HepG2 (cell line): ENCODE measurements at regions not wholly inside any gene's neighbourhood (a gene's known extent, or its start where the extent isn't known, plus 50 kb on each side); places are given as distances from the start of the nearest gene placed in this dataset.

Experiments used
- CREB3 ChIP-seq: sonication (generic); formaldehyde crosslinking; IDR thresholded peaks from 2 replicates; pipeline ENCODE4 v1.5.0; 2020; ENCODE audit warnings: missing genetic modification reagents
- CSRNP1 ChIP-seq: sonication (generic); formaldehyde crosslinking; IDR thresholded peaks from 2 replicates; pipeline ENCODE4 v1.8.1; 2023; ENCODE audit warnings: mild to moderate bottlenecking, missing genetic modification reagents
- KLF16 ChIP-seq, 2 experiments: sonication (generic) in 1 of 2; formaldehyde crosslinking in 1 of 2; IDR thresholded peaks; 2 replicates each; pipeline versions ENCODE4 v1.6.1 to v1.8.0; 2016 to 2023; ENCODE audit warnings: missing genetic modification reagents in 2 of 2, missing compliant biosample characterization in 1 of 2
- ZNF136 ChIP-seq: sonication (generic); formaldehyde crosslinking; IDR thresholded peaks from 2 replicates; pipeline ENCODE4 v1.8.1; 2022; ENCODE audit warnings: low read depth, mild to moderate bottlenecking, moderate library complexity, missing genetic modification reagents
- ZNF563 ChIP-seq: sonication (generic); formaldehyde crosslinking; IDR thresholded peaks from 2 replicates; pipeline ENCODE4 v1.8.0; 2022; ENCODE audit warnings: mild to moderate bottlenecking, moderate library complexity, missing genetic modification reagents
- ZNF569 ChIP-seq: sonication (generic); formaldehyde crosslinking; IDR thresholded peaks from 2 replicates; pipeline ENCODE4 v1.5.0; 2020; ENCODE audit warnings: mild to moderate bottlenecking, missing genetic modification reagents, moderate library complexity, borderline replicate concordance
- ZNF841 ChIP-seq: sonication (generic); formaldehyde crosslinking; IDR thresholded peaks from 2 replicates; pipeline ENCODE4 v1.8.1; 2023; ENCODE audit warnings: missing genetic modification reagents, borderline replicate concordance
- TF ChIP-seq, protein P1 (sequence below): sonication (generic); formaldehyde crosslinking; IDR thresholded peaks from 2 replicates; pipeline ENCODE4 v1.5.0; 2020; ENCODE audit warnings: mild to moderate bottlenecking, missing genetic modification reagents, borderline replicate concordance
- TF ChIP-seq, protein P2 (sequence below): sonication (generic); formaldehyde crosslinking; IDR thresholded peaks from 2 replicates; pipeline ENCODE4 v1.4.0; 2020; ENCODE audit warnings: missing genetic modification reagents, borderline replicate concordance
- TF ChIP-seq, protein P3 (sequence below): sonication (generic); formaldehyde crosslinking; IDR thresholded peaks from 2 replicates; pipeline ENCODE4 v1.8.0; 2022; ENCODE audit warnings: missing genetic modification reagents, mild to moderate bottlenecking, moderate library complexity, borderline replicate concordance

GRCh38 chr2:41894563-41895333 lies 153.1 kb upstream of the PKDCC start (continued):
- TF ChIP-seq, protein P1, sequence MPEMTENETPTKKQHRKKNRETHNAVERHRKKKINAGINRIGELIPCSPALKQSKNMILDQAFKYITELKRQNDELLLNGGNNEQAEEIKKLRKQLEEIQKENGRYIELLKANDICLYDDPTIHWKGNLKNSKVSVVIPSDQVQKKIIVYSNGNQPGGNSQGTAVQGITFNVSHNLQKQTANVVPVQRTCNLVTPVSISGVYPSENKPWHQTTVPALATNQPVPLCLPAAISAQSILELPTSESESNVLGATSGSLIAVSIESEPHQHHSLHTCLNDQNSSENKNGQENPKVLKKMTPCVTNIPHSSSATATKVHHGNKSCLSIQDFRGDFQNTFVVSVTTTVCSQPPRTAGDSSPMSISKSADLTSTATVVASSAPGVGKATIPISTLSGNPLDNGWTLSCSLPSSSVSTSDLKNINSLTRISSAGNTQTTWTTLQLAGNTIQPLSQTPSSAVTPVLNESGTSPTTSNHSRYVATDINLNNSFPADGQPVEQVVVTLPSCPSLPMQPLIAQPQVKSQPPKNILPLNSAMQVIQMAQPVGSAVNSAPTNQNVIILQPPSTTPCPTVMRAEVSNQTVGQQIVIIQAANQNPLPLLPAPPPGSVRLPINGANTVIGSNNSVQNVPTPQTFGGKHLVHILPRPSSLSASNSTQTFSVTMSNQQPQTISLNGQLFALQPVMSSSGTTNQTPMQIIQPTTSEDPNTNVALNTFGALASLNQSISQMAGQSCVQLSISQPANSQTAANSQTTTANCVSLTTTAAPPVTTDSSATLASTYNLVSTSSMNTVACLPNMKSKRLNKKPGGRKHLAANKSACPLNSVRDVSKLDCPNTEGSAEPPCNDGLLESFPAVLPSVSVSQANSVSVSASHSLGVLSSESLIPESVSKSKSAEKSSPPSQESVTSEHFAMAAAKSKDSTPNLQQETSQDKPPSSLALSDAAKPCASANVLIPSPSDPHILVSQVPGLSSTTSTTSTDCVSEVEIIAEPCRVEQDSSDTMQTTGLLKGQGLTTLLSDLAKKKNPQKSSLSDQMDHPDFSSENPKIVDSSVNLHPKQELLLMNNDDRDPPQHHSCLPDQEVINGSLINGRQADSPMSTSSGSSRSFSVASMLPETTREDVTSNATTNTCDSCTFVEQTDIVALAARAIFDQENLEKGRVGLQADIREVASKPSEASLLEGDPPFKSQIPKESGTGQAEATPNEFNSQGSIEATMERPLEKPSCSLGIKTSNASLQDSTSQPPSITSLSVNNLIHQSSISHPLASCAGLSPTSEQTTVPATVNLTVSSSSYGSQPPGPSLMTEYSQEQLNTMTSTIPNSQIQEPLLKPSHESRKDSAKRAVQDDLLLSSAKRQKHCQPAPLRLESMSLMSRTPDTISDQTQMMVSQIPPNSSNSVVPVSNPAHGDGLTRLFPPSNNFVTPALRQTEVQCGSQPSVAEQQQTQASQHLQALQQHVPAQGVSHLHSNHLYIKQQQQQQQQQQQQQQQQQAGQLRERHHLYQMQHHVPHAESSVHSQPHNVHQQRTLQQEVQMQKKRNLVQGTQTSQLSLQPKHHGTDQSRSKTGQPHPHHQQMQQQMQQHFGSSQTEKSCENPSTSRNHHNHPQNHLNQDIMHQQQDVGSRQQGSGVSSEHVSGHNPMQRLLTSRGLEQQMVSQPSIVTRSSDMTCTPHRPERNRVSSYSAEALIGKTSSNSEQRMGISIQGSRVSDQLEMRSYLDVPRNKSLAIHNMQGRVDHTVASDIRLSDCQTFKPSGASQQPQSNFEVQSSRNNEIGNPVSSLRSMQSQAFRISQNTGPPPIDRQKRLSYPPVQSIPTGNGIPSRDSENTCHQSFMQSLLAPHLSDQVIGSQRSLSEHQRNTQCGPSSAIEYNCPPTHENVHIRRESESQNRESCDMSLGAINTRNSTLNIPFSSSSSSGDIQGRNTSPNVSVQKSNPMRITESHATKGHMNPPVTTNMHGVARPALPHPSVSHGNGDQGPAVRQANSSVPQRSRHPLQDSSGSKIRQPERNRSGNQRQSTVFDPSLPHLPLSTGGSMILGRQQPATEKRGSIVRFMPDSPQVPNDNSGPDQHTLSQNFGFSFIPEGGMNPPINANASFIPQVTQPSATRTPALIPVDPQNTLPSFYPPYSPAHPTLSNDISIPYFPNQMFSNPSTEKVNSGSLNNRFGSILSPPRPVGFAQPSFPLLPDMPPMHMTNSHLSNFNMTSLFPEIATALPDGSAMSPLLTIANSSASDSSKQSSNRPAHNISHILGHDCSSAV (CRISPR knock-in tag): no peak
- TF ChIP-seq ZNF841 (CRISPR knock-in tag): no peak
- TF ChIP-seq ZNF569 (CRISPR knock-in tag): no peak
- TF ChIP-seq, protein P2, sequence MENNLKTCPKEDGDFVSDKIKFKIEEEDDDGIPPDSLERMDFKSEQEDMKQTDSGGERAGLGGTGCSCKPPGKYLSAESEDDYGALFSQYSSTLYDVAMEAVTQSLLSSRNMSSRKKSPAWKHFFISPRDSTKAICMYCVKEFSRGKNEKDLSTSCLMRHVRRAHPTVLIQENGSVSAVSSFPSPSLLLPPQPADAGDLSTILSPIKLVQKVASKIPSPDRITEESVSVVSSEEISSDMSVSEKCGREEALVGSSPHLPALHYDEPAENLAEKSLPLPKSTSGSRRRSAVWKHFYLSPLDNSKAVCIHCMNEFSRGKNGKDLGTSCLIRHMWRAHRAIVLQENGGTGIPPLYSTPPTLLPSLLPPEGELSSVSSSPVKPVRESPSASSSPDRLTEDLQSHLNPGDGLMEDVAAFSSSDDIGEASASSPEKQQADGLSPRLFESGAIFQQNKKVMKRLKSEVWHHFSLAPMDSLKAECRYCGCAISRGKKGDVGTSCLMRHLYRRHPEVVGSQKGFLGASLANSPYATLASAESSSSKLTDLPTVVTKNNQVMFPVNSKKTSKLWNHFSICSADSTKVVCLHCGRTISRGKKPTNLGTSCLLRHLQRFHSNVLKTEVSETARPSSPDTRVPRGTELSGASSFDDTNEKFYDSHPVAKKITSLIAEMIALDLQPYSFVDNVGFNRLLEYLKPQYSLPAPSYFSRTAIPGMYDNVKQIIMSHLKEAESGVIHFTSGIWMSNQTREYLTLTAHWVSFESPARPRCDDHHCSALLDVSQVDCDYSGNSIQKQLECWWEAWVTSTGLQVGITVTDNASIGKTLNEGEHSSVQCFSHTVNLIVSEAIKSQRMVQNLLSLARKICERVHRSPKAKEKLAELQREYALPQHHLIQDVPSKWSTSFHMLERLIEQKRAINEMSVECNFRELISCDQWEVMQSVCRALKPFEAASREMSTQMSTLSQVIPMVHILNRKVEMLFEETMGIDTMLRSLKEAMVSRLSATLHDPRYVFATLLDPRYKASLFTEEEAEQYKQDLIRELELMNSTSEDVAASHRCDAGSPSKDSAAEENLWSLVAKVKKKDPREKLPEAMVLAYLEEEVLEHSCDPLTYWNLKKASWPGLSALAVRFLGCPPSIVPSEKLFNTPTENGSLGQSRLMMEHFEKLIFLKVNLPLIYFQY: no peak
- no peak for TF ChIP-seq CREB3 (CRISPR knock-in tag)
- TF ChIP-seq CSRNP1 (CRISPR knock-in tag): no peak
- no peak for TF ChIP-seq ZNF563 (CRISPR knock-in tag)
- TF ChIP-seq, protein P3, sequence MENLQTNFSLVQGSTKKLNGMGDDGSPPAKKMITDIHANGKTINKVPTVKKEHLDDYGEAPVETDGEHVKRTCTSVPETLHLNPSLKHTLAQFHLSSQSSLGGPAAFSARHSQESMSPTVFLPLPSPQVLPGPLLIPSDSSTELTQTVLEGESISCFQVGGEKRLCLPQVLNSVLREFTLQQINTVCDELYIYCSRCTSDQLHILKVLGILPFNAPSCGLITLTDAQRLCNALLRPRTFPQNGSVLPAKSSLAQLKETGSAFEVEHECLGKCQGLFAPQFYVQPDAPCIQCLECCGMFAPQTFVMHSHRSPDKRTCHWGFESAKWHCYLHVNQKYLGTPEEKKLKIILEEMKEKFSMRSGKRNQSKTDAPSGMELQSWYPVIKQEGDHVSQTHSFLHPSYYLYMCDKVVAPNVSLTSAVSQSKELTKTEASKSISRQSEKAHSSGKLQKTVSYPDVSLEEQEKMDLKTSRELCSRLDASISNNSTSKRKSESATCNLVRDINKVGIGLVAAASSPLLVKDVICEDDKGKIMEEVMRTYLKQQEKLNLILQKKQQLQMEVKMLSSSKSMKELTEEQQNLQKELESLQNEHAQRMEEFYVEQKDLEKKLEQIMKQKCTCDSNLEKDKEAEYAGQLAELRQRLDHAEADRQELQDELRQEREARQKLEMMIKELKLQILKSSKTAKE: no peak
- TF ChIP-seq KLF16 (CRISPR knock-in tag; IDR thresholded peaks at IDR 0.05): peak in 1 of 2 experiments; percentile 31; a peak in 1 of 4 replicates
- TF ChIP-seq ZNF136 (CRISPR knock-in tag): no peak
